HG03060 (cell line): ENCODE measurements at regions not wholly inside any gene's neighbourhood (a gene's known extent, or its start where the extent isn't known, plus 50 kb on each side); places are given as distances from the start of the nearest gene placed in this dataset.
A peak's percentile ranks its signal among the peaks of the same experiment; 100 is the strongest.
"Not testable (repeated sequence)": the region's sequence is repeated elsewhere in the genome, so short reads cannot be mapped to it uniquely, and the experiment has no call there.

Experiments
- ATAC-seq: cut with Tn5 transposase; IDR thresholded peaks from one replicate; pipeline ENCODE4 v1.9.1; 2021; ENCODE audit warnings: low read depth, moderate number of reproducible peaks; ENCODE audit not compliant: unreplicated experiment

- ATAC-seq, result no peak
These were observed 648.5 kb upstream of the NR2F2 start for GRCh38 chr15:95681836-95682544.

- ATAC-seq, result no peak
These were observed 646.4 kb upstream of the NR2F2 start for GRCh38 chr15:95684126-95684525.

DNA sequence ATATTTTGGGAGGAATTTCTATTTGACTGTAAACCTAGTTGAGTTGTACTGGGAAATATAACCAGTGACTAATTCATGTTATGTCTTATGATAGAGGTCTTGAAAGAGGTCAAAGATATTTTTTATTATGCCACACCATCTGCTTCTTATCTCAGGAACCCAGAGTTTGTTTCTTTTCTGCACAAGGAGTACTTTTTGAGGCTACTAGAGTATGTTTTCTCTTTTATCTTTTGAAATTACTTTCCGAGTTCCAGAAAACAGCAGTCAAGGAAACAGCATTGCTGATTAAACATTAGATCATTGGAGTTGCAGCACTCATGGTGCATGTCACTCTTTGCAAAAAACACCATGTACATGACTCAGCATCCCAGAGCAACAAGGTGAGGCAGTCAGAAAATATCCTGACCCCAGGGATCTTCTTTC, 645.8 kb upstream of the NR2F2 start:
- ATAC-seq, result no peak

DNA sequence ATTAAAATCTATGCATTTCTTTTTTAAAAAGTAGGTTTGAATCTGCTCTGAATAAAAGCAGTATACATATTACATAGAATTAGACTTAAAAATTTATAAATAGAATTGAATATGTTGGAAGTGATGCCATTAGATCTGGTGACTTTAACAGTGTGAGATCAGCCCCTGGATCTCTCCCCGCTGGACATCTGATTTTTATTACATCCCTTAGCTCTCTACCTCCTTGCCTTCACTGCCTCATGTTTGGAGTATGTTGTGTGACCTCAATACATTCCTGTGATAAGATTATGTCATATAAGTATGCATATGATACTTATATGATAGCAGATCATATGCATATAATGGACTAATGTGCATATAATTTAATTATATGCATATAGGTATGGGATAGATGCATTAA, 643.4 kb upstream of the NR2F2 start:
- no peak for ATAC-seq

DNA sequence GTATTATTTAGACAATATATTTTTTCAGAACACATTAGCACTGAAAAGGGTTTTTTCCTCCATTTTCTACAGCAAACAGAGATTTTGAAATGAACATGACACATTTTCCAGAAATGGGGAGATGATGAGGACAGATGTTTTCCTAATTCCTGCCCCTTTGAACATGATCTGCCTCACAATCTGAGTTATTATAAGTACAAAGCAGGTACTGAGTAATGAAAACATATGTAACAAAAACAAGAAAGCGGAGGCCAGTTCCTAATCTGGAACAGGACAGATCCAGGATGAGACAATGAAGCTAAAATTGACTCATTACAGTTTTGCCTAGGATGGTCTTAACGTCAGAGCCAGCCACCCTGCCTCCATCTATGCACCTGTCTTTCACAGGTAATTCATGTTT, 642.8 kb upstream of the NR2F2 start:
- ATAC-seq, result no peak

DNA sequence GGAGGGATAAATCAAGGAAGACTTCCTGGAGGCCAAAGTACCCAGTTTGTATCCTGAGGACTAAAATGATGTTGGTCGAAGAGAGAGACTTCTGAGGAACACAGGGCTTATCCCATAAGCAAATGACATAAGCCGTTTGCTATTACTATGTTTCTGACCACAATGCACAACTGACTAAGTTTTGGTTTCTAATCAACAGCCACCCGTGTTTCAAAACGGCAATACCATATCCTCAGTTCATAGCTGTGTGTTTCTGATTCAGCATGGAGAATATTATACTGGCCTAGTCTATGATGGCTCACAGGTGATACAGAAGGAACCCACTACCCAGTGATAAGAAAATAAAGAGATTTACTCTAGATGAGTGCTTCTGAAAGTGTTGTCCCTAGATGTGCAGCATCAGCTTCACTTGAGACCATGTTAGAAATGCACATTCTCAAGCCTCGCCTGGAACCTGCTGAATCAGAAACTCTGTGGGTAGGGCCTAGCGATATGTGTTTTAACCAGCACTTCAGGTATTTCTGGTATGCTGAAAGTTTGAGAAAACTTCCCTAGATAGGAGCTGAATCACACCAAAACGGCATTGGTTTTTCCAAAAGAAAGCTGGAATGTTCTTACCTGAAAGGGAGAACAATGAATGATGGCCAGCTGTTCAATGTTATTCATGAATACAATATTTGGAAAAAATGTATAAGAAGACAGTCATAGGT, 639.7 kb upstream of the NR2F2 start:
- ATAC-seq, result peak; percentile 60

DNA sequence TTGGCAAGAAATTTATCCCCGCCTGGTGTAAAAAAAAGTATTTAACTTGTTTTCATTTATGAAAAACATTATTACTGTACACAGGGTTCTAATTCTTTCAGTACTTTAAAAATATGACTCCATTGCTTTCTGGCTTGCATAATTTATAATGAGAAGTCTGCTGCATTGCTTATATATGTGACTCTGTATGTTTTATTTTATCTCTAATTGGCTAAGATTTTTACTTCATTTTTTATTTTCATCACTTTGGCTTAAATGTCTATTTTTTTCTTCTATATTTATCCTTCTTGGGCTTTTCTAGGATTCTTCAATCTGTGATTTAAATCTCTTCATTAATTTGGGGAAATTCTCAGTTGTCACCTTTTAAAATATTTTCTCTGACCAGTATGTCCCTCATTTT, 636.6 kb upstream of the NR2F2 start:
- ATAC-seq, result no peak

DNA sequence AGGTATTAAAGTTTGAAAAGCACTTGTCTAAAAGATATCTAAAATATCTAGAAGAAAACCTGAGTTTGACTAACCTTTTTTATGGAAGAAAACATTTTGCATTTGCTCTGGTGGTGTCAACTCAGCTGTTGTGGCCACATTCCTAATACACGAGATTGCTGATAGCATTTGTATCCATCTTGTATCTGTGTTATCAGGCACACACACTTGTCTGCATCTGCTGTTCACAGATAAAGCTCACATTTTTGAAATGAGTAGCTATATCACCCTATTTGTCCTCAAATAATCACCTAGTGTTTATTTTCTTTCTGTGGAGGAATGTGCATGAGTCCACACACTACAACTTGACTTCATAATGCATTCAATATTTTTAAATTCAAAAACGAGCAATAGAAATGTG, 632.3 kb upstream of the NR2F2 start:
- no peak for ATAC-seq

DNA sequence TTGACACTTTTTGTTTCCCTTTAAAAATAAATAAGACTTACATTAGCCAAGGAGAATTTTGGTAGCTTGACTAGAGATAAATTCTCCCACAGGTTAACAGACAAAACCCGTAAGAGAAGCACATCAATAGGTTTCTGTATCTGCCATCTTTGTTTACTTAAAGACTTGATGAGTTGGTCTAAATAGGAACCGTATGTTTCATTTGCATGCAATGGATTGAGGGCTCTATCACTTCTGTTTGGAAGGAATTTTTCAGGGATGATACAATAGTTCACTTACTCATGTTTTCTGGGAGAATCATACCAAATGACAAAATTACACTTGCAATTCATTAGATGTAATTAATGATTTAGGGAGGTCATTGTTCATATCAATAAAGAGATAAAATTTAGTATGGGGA, 631.5 kb upstream of the NR2F2 start:
- no peak for ATAC-seq

DNA sequence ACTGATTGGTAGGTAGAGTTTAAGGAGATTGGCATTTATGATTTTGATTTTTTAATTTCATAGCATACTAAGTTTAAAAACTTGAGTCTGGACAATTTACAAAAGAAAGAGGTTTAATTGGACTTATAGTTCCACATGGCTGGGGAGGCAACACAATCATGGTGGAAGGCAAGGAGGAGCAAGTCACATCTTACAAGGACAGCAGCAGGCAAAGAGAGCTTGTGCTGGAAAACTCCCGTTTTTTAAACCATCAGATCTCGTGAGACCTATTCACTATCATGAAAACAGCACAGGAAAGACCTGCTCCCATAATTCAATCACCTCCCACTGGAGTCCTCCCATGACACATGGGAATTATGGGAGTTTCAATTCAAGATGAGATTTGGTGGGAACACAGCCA, 630.9 kb upstream of the NR2F2 start:
- no peak for ATAC-seq

DNA sequence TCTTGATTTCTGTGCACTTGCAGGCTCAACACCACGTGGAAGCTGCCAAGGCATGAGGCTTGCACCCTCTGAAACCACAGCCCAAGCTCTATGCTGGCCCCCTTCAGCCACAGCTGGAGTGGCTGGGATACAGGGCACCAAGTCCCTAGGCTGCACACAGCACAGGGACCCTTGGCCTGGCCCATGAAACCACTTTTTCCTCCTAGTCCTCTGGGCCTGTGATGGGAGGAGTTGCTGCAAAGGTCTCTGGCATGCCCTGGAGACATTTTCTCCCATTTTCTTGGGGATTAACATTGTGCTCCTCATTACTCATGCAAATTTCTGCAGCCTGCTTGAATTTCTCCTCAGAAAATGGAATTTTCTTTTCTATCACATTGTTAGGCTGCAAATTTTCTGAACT, 629.8 kb upstream of the NR2F2 start:
- not testable (repeated sequence) for ATAC-seq

DNA sequence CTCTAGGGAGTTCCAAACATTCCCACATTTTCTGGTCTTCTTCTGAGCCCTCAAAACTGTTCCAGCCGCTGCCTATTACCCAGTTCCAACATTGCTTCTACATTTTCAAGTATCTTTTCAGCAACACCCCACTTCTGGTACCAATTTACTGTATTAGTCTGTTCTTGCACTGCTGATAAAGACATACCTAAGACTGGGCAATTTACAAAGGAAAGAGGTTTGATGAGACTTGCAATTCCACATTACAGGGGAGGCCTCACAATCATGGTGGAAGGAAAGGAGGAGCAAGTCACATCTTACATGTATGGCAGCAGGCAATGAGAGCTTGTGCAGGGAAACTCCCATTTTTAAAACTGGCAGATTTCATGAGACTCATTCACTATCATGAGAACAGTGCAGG, 629.1 kb upstream of the NR2F2 start:
- no peak for ATAC-seq

DNA sequence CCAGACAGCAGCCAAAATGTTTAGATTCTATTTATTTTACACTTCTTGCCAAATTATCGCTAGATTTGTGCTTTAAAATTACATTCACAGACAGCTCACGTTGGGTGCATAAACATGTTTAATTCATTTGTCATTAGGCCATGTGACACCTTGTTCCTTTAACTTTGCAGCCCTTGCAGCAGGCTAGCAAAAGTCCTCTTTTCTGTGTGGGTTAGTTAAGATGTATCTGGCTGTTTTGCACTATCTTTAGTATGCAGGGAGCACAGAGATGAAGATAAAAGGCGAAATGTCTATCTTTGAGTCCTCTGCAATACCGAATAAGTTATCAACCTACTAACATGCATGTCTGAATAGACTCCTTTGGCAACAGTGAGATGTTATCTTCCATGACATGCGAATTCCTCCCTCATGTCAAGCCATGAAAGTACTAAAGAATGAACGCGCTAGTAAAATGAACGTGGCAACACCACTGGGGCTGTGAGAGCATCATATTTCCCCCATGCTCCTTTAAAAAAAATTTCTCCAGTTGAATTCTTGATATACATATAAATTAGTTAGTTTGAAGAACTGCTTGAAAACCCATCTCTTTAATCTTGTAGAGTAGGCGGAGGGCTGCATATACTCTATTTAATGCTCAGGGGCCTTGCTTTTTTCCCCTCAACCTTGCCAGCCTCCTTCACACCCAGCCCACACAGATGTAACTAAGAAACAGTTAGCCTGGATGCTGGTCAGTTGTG, 620.4 kb upstream of the NR2F2 start:
- ATAC-seq, result no peak

DNA sequence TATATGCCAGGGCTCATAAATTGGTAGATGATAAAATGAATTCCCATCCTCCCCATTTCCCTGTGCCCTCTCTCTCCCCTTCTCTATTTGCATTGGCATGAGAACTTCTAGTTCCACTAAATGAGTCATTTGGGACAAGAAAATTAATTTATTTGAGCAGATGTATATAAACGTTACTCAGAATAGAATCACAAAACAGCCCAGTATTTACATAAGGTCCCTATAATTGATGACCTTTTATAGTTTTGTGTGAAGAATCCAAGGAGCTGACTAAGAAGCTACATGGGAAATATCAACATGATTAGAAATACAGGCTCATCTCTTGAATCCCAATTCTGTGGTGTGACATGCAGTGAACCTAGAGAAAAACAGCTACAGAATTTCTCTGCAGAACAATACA, 617.7 kb upstream of the NR2F2 start:
- ATAC-seq, result no peak

DNA sequence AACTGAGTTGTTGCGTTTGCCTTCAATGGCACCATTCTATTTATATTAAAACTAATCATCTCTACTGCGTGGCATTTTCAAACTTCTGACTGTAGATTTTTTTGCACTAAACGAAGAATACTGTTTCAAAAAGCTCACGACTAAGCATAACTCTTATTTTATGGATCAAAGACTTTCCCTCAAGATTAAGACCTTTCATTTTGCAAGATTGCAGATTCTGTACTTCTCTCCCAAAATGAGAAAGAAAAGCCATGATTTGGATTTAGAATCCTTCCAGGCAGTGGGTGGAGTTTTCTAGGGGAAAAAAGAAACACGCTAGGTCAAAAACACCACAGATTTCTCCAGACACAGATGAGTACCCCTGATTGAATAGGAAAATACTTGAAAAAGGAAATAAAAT, 617.2 kb upstream of the NR2F2 start:
- no peak for ATAC-seq

DNA sequence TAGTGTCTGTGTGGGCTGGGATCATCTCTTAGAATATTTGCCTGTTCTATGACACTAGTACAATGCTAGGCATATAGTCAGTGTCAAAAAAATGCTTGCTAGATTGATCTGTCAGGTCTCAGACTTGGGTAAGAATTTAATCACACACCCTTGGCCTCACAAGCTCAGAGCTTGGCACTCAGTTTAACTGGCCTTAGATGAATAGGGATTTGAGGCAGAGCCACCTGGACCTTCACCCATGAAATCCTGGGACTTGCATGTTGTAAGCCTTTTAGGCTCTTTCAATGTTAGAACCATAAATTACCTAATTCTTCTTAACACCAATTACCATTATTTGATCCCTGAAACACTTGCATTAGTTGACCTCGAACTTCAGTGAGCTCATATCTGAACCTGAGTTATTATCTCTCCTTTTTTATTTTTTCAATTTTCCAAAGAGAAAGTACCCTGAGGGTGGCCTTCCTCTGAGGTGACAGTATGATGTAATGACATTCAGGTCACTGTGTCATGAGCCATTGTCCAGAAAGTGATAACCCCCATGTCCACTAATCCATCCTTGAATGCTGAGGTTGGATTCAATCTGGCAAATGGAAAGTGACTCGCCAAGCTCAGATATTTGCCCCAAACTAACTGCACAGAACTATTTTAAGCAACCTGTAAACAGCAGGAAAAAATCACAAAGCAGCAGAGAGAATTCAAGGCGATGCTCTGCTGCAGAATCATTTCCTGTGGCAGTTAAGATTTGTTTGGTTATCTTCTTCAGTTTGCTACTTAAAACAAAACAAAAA, 615.2 kb upstream of the NR2F2 start:
- ATAC-seq, result no peak

GRCh38 chr15:95715906-95716656, 614.4 kb upstream of the NR2F2 start:
- no peak for ATAC-seq

DNA sequence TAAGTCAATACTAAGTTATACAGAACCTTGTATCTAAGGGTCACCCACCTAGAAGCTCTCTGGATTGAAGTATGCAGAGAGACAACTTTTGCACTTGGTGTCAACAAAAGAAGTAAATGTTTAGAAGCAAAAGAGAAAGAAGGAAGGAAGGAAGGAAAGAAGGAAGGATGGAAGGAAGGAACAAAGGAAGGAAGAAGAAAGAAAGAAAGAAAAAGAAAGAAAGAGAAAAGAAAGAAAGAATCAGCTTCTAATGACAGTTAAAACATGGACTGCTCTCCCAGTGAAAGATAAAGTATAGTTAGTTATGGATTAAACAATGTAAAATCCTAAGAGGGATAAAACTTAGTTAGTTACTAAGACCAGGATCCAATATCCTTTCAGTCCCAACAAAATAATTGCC, 613.8 kb upstream of the NR2F2 start:
- ATAC-seq, result no peak

GRCh38 chr15:95718441-95718840, 612.1 kb upstream of the NR2F2 start:
- ATAC-seq, result no peak

DNA sequence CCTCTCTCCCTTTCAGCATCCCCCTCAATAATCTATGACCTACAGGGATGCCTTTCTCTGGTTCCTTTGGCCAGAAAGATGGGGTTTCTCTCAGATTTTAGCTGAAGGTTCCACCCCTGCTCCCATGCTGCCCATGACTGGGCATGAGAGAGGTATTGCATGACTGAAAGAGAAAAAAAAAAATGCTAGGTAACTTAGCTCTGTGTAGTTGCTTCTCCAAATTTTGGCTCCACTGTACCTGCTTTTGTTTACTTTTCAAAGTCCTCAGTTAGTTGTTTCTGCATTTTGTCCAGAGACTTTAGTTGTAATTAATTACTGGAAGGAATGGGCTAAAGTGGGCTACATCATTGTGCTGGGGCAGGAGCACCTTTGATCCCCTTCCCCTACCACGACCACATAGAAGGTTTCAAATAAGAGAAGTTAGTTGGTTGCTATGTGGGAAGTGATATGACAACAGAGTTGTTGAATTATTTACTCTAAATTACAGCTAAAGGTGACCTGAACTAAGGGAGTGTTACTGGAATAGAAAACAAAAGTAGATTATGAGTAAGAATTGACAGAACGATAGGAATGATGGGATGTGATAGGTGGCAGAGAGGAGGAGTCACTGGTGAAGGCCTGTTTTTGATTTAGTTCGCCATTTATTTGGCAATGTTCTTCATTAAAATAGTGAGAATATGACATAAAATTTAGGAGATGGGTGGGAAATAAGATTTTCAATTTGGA, 605.4 kb upstream of the NR2F2 start:
- ATAC-seq, result no peak
